ENCODE measurements at regions not wholly inside any gene's neighbourhood (a gene's known extent, or its start where the extent isn't known, plus 50 kb on each side); places are given as distances from the start of the nearest gene placed in this dataset.

DNA sequence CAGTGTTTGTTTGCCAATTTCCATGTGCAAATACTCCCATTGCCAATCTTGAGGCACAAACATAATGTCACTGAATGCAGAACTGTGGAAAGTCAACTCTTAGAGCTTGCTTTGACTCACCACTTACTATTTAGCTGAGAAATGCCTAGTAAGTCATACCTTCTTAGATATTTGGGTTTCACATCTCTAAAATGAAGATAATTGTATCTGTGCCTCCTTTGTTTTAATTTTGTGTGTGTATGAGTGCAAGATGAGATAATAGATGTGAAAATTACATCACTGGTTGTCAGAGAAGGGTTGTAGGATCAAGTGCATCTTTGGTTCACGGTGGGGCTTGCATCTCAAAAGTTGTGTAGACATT, 407.5 kb downstream of the INHBA start:
- no peak for ATAC-seq
- TF ChIP-seq, protein P1, sequence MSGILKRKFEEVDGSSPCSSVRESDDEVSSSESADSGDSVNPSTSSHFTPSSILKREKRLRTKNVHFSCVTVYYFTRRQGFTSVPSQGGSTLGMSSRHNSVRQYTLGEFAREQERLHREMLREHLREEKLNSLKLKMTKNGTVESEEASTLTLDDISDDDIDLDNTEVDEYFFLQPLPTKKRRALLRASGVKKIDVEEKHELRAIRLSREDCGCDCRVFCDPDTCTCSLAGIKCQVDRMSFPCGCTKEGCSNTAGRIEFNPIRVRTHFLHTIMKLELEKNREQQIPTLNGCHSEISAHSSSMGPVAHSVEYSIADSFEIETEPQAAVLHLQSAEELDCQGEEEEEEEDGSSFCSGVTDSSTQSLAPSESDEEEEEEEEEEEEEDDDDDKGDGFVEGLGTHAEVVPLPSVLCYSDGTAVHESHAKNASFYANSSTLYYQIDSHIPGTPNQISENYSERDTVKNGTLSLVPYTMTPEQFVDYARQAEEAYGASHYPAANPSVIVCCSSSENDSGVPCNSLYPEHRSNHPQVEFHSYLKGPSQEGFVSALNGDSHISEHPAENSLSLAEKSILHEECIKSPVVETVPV (CRISPR knock-in tag; IDR thresholded peaks at IDR 0.05), result no peak
- TF ChIP-seq CSDC2 (CRISPR knock-in tag; IDR thresholded peaks at IDR 0.05) (no peak), ZNF565 (CRISPR knock-in tag; conservative IDR thresholded peaks at IDR 0.05; ENCODE audit: low read depth) (no peak), ESRRG (CRISPR knock-in tag; IDR thresholded peaks at IDR 0.05) (no peak), BACH2 (CRISPR knock-in tag; IDR thresholded peaks at IDR 0.05; ENCODE audit: borderline replicate concordance) (no peak), ARNTL (CRISPR knock-in tag; IDR thresholded peaks at IDR 0.05; ENCODE audit: borderline replicate concordance, low read depth) (no peak), RARB (CRISPR knock-in tag; IDR thresholded peaks at IDR 0.05) (no peak), ZNF8 (CRISPR knock-in tag; IDR thresholded peaks at IDR 0.05) (no peak), TOX (CRISPR knock-in tag; IDR thresholded peaks at IDR 0.05; ENCODE audit: borderline replicate concordance) (no peak), PPARA (CRISPR knock-in tag; IDR thresholded peaks at IDR 0.05; ENCODE audit: borderline replicate concordance) (no peak), ZFP3 (CRISPR knock-in tag; IDR thresholded peaks at IDR 0.05) (no peak), TCF4 (CRISPR knock-in tag; IDR thresholded peaks at IDR 0.05; ENCODE audit: borderline replicate concordance) (no peak)
- TF ChIP-seq, protein P2, sequence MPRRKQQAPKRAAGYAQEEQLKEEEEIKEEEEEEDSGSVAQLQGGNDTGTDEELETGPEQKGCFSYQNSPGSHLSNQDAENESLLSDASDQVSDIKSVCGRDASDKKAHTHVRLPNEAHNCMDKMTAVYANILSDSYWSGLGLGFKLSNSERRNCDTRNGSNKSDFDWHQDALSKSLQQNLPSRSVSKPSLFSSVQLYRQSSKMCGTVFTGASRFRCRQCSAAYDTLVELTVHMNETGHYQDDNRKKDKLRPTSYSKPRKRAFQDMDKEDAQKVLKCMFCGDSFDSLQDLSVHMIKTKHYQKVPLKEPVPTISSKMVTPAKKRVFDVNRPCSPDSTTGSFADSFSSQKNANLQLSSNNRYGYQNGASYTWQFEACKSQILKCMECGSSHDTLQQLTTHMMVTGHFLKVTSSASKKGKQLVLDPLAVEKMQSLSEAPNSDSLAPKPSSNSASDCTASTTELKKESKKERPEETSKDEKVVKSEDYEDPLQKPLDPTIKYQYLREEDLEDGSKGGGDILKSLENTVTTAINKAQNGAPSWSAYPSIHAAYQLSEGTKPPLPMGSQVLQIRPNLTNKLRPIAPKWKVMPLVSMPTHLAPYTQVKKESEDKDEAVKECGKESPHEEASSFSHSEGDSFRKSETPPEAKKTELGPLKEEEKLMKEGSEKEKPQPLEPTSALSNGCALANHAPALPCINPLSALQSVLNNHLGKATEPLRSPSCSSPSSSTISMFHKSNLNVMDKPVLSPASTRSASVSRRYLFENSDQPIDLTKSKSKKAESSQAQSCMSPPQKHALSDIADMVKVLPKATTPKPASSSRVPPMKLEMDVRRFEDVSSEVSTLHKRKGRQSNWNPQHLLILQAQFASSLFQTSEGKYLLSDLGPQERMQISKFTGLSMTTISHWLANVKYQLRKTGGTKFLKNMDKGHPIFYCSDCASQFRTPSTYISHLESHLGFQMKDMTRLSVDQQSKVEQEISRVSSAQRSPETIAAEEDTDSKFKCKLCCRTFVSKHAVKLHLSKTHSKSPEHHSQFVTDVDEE (CRISPR knock-in tag; IDR thresholded peaks at IDR 0.05), result no peak
- TF ChIP-seq, protein P3, sequence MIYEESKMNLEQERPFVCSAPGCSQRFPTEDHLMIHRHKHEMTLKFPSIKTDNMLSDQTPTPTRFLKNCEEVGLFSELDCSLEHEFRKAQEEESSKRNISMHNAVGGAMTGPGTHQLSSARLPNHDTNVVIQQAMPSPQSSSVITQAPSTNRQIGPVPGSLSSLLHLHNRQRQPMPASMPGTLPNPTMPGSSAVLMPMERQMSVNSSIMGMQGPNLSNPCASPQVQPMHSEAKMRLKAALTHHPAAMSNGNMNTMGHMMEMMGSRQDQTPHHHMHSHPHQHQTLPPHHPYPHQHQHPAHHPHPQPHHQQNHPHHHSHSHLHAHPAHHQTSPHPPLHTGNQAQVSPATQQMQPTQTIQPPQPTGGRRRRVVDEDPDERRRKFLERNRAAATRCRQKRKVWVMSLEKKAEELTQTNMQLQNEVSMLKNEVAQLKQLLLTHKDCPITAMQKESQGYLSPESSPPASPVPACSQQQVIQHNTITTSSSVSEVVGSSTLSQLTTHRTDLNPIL (CRISPR knock-in tag; IDR thresholded peaks at IDR 0.05; ENCODE audit: low read depth), result no peak

DNA sequence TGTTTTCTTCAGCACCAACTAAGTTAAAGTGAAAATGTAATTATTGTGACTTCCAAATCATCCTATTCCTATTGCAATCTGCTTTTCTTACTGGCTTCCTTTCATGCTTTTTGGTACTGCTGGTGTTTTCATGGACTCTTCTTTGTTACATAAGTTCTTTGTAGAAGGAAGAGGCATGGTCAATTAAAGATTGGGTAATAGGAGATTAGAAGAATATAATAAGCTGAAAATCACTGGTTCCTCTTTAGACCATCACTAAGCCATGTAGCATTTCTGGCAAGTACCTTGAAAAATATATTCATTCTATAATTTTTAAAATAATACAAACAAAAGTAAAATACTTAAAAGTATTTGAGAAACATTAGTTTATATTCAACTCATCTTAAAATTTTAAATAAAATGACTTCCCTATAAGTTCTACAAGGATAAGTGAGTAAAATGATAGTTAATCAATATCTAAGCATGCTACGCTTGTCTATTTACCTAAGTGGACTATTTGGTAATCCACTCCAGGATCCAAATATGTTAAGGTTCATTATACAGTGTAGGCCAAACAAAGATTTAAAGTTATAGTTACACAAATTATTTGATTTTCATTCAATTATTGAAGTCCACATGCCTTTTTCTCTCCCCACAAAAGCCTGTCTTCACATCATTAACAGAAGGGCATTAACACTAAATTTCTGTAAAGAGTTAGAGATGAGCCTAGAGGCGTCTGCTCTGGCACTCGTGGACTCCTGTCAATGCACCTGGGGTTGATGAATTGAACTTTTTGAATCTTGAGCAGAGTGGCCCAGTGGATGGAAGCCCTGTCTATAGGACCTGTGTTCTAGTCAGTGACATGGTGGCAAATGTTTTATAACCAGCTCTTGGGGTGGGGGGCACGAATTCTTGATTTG, 408.1 kb downstream of the INHBA start:
- TF ChIP-seq, protein P4, sequence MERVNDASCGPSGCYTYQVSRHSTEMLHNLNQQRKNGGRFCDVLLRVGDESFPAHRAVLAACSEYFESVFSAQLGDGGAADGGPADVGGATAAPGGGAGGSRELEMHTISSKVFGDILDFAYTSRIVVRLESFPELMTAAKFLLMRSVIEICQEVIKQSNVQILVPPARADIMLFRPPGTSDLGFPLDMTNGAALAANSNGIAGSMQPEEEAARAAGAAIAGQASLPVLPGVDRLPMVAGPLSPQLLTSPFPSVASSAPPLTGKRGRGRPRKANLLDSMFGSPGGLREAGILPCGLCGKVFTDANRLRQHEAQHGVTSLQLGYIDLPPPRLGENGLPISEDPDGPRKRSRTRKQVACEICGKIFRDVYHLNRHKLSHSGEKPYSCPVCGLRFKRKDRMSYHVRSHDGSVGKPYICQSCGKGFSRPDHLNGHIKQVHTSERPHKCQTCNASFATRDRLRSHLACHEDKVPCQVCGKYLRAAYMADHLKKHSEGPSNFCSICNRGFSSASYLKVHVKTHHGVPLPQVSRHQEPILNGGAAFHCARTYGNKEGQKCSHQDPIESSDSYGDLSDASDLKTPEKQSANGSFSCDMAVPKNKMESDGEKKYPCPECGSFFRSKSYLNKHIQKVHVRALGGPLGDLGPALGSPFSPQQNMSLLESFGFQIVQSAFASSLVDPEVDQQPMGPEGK (CRISPR knock-in tag; IDR thresholded peaks at IDR 0.05; ENCODE audit: borderline replicate concordance), result no peak
- TF ChIP-seq SNAI2 (CRISPR knock-in tag; IDR thresholded peaks at IDR 0.05), result no peak
- TF ChIP-seq ISL1 (CRISPR knock-in tag; IDR thresholded peaks at IDR 0.05), result no peak
- TF ChIP-seq TOX (CRISPR knock-in tag; IDR thresholded peaks at IDR 0.05; ENCODE audit: borderline replicate concordance), result no peak
- TF ChIP-seq ZC3H10 (CRISPR knock-in tag; IDR thresholded peaks at IDR 0.05), result no peak
- TF ChIP-seq, protein P3 (CRISPR knock-in tag; IDR thresholded peaks at IDR 0.05; ENCODE audit: low read depth), result no peak
- TF ChIP-seq, protein P1 (CRISPR knock-in tag; IDR thresholded peaks at IDR 0.05), result no peak
- TF ChIP-seq OSR1 (CRISPR knock-in tag; IDR thresholded peaks at IDR 0.05), result no peak
- TF ChIP-seq ZNF8 (CRISPR knock-in tag; IDR thresholded peaks at IDR 0.05), result no peak
- TF ChIP-seq, protein P5, sequence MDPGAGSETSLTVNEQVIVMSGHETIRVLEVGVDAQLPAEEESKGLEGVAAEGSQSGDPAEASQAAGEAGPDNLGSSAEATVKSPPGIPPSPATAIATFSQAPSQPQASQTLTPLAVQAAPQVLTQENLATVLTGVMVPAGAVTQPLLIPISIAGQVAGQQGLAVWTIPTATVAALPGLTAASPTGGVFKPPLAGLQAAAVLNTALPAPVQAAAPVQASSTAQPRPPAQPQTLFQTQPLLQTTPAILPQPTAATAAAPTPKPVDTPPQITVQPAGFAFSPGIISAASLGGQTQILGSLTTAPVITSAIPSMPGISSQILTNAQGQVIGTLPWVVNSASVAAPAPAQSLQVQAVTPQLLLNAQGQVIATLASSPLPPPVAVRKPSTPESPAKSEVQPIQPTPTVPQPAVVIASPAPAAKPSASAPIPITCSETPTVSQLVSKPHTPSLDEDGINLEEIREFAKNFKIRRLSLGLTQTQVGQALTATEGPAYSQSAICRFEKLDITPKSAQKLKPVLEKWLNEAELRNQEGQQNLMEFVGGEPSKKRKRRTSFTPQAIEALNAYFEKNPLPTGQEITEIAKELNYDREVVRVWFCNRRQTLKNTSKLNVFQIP (CRISPR knock-in tag; IDR thresholded peaks at IDR 0.05; ENCODE audit: borderline replicate concordance, low read depth), result no peak
- TF ChIP-seq TCF4 (CRISPR knock-in tag; IDR thresholded peaks at IDR 0.05; ENCODE audit: borderline replicate concordance), result no peak
- TF ChIP-seq RARB (CRISPR knock-in tag; IDR thresholded peaks at IDR 0.05), result no peak
- TF ChIP-seq ZNF565 (CRISPR knock-in tag; conservative IDR thresholded peaks at IDR 0.05; ENCODE audit: low read depth), result no peak
- ATAC-seq, result no peak

Data from SK-N-SH treated with all-trans-retinoic acid at 6 μM for 48 hours (cell line).